ENCODE measurements at regions not wholly inside any gene's neighbourhood (a gene's known extent, or its start where the extent isn't known, plus 50 kb on each side); places are given as distances from the start of the nearest gene placed in this dataset.
"Not testable (repeated sequence)": the region's sequence is repeated elsewhere in the genome, so short reads cannot be mapped to it uniquely, and the experiment has no call there.

GRCh38 chr16:9338068-9338467 is 246.6 kb downstream of the HAPSTR1 start:
- no peak for DNase-seq (ENCODE audit: low read depth)

- no peak for DNase-seq (ENCODE audit: low read depth)
Measured at GRCh38 chr16:9338510-9338909, 247.1 kb downstream of the HAPSTR1 start.

- DNase-seq (ENCODE audit: low read depth) = no peak
Measured at GRCh38 chr16:9340526-9341256, 249.2 kb downstream of the HAPSTR1 start.

- DNase-seq (ENCODE audit: low read depth) = no peak
Measured at GRCh38 chr16:9343276-9343675, 251.8 kb downstream of the HAPSTR1 start.

GRCh38 chr16:9344508-9344907 is 253.1 kb downstream of the HAPSTR1 start:
- DNase-seq (ENCODE audit: low read depth) = no peak

- no peak for DNase-seq (ENCODE audit: low read depth)
Measured at GRCh38 chr16:9345046-9345445, 253.6 kb downstream of the HAPSTR1 start.

GRCh38 chr16:9345880-9346279 is 254.4 kb downstream of the HAPSTR1 start:
- no peak for DNase-seq (ENCODE audit: low read depth)

GRCh38 chr16:9348912-9349311 is 257.5 kb downstream of the HAPSTR1 start:
- DNase-seq (ENCODE audit: low read depth) = no peak

- not testable (repeated sequence) for DNase-seq (ENCODE audit: low read depth)
Measured at GRCh38 chr16:9349373-9349960, 258.0 kb downstream of the HAPSTR1 start.

GRCh38 chr16:9350119-9350799 is 258.8 kb downstream of the HAPSTR1 start:
- DNase-seq (ENCODE audit: low read depth) = not testable (repeated sequence)

GRCh38 chr16:9351440-9351839 is 260.0 kb downstream of the HAPSTR1 start:
- DNase-seq (ENCODE audit: low read depth) = no peak

GRCh38 chr16:9351841-9352434 is 260.5 kb downstream of the HAPSTR1 start:
- no peak for DNase-seq (ENCODE audit: low read depth)

GRCh38 chr16:9357829-9358228 is 266.4 kb downstream of the HAPSTR1 start:
- no peak for DNase-seq (ENCODE audit: low read depth)

- DNase-seq (ENCODE audit: low read depth) = no peak
Measured at GRCh38 chr16:9360075-9360474, 268.6 kb downstream of the HAPSTR1 start.

GRCh38 chr16:9362050-9362449 is 270.6 kb downstream of the HAPSTR1 start:
- DNase-seq (ENCODE audit: low read depth) = no peak

- no peak for DNase-seq (ENCODE audit: low read depth)
Measured at GRCh38 chr16:9362604-9363003, 271.2 kb downstream of the HAPSTR1 start.

GRCh38 chr16:9363520-9363919 is 272.1 kb downstream of the HAPSTR1 start:
- no peak for DNase-seq (ENCODE audit: low read depth)

GRCh38 chr16:9364721-9365369 is 273.4 kb downstream of the HAPSTR1 start:
- no peak for DNase-seq (ENCODE audit: low read depth)

GRCh38 chr16:9365370-9365728 is 273.9 kb downstream of the HAPSTR1 start:
- no peak for DNase-seq (ENCODE audit: low read depth)

GRCh38 chr16:9366048-9366969 is 274.9 kb downstream of the HAPSTR1 start:
- no peak for DNase-seq (ENCODE audit: low read depth)

GRCh38 chr16:9370061-9370491 is 278.6 kb downstream of the HAPSTR1 start:
- no peak for DNase-seq (ENCODE audit: low read depth)

All from HT1080 (cell line).